Brain microvascular endothelial cell (primary cell): ENCODE measurements at regions not wholly inside any gene's neighbourhood (a gene's known extent, or its start where the extent isn't known, plus 50 kb on each side); places are given as distances from the start of the nearest gene placed in this dataset.

Experiments used
- DNase-seq: peaks from one replicate; pipeline ENCODE4 v3.0.0-alpha.2; 2020
- H3K27ac ChIP-seq: fragments of 250-450 bp; sonication (Bioruptor Pico); 2 replicates; pipeline ENCODE4 v1.5.1; 2020; ENCODE audit warnings: mild to moderate bottlenecking, moderate library complexity
- H3K27me3 ChIP-seq: fragments of 250-450 bp; sonication (Bioruptor Pico); replicated peaks from 2 replicates; pipeline ENCODE4 v1.5.1; 2020; ENCODE audit warnings: mild to moderate bottlenecking
- H3K36me3 ChIP-seq: fragments of 250-450 bp; sonication (Bioruptor Pico); replicated peaks from 2 replicates; pipeline ENCODE4 v1.5.1; 2020; ENCODE audit warnings: mild to moderate bottlenecking
- H3K4me3 ChIP-seq: 2 replicates; pipeline ENCODE4 v1.5.1; 2011; ENCODE audit warnings: low read depth, mild to moderate bottlenecking, control low read depth, low read length, moderate library complexity
- in situ Hi-C: cut with HindIII; loops from 2 replicates; pipeline ENCODE4 v1.10.0; 2017; ENCODE audit warnings: low sequenced_read_pairs, low pct_ligation_motif_present
- TF ChIP-seq, protein P1 (sequence below): IDR thresholded peaks from 2 replicates; pipeline ENCODE4 v1.5.1; 2011; ENCODE audit warnings: low read depth, mild to moderate bottlenecking, moderate library complexity, low read length, control low read depth, inconsistent platforms; ENCODE audit errors: missing control alignments

DNA sequence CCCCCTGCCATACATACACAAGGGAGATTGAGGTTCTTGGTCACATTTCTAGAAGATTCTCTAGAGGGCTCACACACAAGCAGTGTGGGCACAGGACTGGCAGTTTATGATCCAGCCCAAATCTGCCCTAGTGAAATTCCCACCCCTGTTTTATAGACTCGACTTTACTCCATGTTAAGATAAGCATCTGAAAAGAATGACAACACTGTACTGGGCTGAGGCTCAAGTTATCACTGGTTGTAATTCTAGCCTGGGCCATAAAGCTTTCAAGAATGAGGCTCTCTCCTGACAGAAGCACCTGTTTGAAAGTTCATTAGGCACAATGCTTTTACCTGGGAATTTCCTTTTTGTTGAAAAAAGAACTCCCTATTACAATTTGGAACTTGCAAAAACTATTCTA is 195.6 kb upstream of the GLI3 start:
- no peak for DNase-seq
- Histone ChIP-seq H3K27ac (no peak overlapping the region), H3K4me3 (no peak overlapping the region), H3K27me3 (no peaks in the 10 kb centered on the region), H3K36me3 (no peaks in the 10 kb centered on the region)
- in situ Hi-C loops, result no loop called here
- TF ChIP-seq, protein P1, sequence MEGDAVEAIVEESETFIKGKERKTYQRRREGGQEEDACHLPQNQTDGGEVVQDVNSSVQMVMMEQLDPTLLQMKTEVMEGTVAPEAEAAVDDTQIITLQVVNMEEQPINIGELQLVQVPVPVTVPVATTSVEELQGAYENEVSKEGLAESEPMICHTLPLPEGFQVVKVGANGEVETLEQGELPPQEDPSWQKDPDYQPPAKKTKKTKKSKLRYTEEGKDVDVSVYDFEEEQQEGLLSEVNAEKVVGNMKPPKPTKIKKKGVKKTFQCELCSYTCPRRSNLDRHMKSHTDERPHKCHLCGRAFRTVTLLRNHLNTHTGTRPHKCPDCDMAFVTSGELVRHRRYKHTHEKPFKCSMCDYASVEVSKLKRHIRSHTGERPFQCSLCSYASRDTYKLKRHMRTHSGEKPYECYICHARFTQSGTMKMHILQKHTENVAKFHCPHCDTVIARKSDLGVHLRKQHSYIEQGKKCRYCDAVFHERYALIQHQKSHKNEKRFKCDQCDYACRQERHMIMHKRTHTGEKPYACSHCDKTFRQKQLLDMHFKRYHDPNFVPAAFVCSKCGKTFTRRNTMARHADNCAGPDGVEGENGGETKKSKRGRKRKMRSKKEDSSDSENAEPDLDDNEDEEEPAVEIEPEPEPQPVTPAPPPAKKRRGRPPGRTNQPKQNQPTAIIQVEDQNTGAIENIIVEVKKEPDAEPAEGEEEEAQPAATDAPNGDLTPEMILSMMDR, result no peak

DNA sequence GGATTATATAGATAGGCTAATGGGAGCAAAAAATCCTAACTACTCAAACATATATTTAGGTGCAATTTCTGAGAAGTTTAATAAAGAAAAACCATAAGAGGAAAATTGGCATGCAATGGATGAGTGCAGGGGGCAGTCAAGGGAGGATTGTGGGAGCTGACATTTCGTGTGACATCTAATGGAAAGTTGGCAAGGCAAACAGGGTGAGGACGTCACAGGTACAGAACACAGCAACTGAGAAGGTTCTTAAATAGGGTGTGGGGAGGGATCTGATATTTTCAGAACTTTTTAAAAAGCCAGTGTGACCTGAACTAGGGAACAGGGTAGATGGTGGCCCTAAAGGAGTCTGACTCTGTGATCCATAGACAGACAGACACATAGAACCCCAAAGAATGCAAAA is 194.9 kb upstream of the GLI3 start:
- no peak for DNase-seq
- TF ChIP-seq, protein P1, result no peak
- in situ Hi-C loops, result no loop called here
- H3K36me3 ChIP-seq, result no peaks in the 10 kb centered on the region
- H3K27me3 ChIP-seq, result no peaks in the 10 kb centered on the region
- no peak overlapping the region for H3K27ac ChIP-seq
- no peak overlapping the region for H3K4me3 ChIP-seq

DNA sequence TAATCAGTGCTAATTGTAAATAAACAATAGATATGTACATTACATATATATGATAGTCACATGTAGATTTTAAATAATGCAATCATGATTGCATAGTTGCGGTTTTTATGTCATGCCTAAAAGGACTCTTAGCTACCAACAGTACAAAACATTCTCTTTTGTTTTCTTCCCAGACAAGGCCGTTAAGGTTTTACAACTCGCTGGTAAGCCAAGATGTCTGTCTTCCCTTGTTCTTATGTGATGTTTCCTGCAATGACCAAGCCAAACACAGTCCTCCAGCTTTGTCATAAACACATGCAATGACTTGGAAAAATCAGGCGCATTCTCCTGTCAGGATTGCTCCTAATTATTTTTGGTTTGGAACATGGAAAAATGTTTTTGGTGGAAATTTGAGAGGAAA is 192.3 kb upstream of the GLI3 start:
- H3K4me3 ChIP-seq, result no peak overlapping the region
- TF ChIP-seq, protein P1, result no peak
- H3K36me3 ChIP-seq, result no peaks in the 10 kb centered on the region
- H3K27me3 ChIP-seq, result no peaks in the 10 kb centered on the region
- DNase-seq, result no peak
- H3K27ac ChIP-seq, result no peak overlapping the region
- in situ Hi-C loops, result no loop called here

DNA sequence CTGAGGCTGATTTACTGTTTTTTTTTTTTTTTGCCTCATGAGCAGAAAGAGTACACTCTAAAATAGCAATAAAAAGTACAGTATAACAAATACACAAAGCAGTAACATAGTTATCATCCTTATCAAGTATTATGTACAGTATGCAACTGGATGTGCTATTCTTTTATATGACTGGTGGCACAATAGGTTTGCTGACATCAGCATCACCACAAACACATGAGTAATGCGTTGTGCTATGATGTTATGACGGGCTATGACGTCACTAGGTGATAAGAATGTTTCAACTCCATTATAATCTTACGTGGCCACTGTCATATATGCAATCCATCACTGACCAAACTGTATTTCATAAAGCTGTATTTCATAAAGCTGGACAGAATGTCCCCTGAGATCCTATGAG is 189.2 kb upstream of the GLI3 start:
- in situ Hi-C loops, result no loop called here
- Histone ChIP-seq H3K4me3 (no peak overlapping the region), H3K27ac (no peak overlapping the region), H3K36me3 (no peaks in the 10 kb centered on the region), H3K27me3 (no peaks in the 10 kb centered on the region)
- peak; percentile 59 for DNase-seq
- TF ChIP-seq, protein P1, result no peak

DNA sequence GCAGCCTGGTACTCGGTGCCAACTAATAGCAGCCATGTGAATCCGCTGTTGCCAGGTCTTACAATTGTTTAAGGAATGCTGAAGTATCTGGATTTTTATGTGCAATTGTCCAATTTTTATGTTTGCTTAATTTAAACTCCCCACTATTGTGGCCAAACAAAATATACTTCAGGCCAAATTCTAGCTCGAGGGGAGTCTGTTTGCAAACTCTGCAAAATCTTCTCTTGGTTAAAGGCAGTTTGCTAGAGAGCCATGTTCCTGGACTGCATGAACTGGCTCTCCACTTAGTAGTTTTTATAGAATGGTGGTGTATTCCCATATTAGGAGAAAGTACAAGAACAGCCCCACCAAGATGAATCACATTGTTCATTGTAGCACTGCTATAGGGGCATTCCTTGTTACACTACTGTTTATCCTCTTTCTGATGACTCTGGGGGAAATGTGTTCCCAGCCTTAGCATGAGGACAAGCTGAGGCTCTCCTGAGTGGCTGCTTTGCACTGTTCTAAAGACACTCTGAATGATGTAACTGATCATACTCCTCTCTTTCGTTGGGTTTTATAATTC is 178.0 kb upstream of the GLI3 start:
- Histone ChIP-seq H3K4me3 (no peak overlapping the region), H3K36me3 (no peaks in the 10 kb centered on the region), H3K27me3 (no peaks in the 10 kb centered on the region), H3K27ac (no peak overlapping the region)
- in situ Hi-C loops, result no loop called here
- TF ChIP-seq, protein P1, result no peak
- DNase-seq, result peak; percentile 6

DNA sequence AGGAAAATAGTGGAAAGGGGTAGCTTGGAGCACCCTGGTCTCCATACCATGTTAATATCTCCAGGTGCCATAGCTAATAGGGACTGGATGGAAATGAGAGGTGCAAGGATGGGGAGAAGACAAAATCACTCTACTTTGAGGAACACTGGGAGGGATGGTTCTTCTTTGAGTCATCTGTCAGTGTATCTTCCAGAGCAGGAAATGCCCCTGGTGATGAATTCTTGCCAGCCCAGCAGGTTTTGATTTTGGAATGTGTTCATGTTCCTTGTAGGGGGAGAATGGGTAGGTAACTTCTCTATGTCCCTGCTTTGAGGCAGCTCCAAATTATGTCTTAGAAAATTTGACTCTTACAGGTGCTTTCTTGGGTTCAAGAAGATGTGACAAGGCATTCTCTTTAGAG is 177.0 kb upstream of the GLI3 start:
- no peak overlapping the region for H3K4me3 ChIP-seq
- no peak overlapping the region for H3K27ac ChIP-seq
- TF ChIP-seq, protein P1, result no peak
- DNase-seq, result no peak
- in situ Hi-C loops, result no loop called here
- H3K27me3 ChIP-seq, result no peaks in the 10 kb centered on the region
- no peaks in the 10 kb centered on the region for H3K36me3 ChIP-seq
